Natural killer cell (primary cell): ENCODE measurements at regions not wholly inside any gene's neighbourhood (a gene's known extent, or its start where the extent isn't known, plus 50 kb on each side); places are given as distances from the start of the nearest gene placed in this dataset.

Experiments used
- ATAC-seq, 3 donors: fragments of 150-1000 bp in 2 of 3; fragments of 200-7000 bp in 1 of 3; cut with Tn5 transposase; 1 replicate in 1 of 3; 2 replicates in 2 of 3; pipeline ENCODE4 v1.10.0; 2021; ENCODE audit warnings: mild to moderate bottlenecking in 2 of 3, moderate library complexity in 2 of 3
- DNase-seq, 2 donors: peaks; one replicate each; pipeline versions ENCODE4 v3.0.0 to v3.0.0-alpha.2; 2013 to 2021; ENCODE audit warnings: mixed read lengths in 1 of 2
- H3K27ac ChIP-seq: one replicate; pipeline ENCODE4 v1.5.1; 2013; ENCODE audit warnings: mild to moderate bottlenecking, low read length
- H3K27me3 ChIP-seq: one replicate; pipeline ENCODE4 v1.6.1; 2013; ENCODE audit warnings: low read length; ENCODE audit not compliant: control insufficient read depth, insufficient read depth
- H3K36me3 ChIP-seq: one replicate; pipeline ENCODE4 v1.6.1; 2013; ENCODE audit warnings: low read length; ENCODE audit not compliant: control insufficient read depth, insufficient read depth
- H3K4me1 ChIP-seq: one replicate; pipeline ENCODE4 v1.6.1; 2013; ENCODE audit warnings: low read length; ENCODE audit not compliant: control insufficient read depth, insufficient read depth
- H3K4me3 ChIP-seq: one replicate; pipeline ENCODE4 v1.5.1; 2013; ENCODE audit warnings: low read length
- H3K9me3 ChIP-seq: one replicate; pipeline ENCODE4 v1.6.1; 2013; ENCODE audit warnings: low read length; ENCODE audit not compliant: control insufficient read depth, insufficient read depth
- H3K27ac Mint-ChIP-seq, 2 donors: one replicate each; pipeline ENCODE4 v1.8.0; 2022; ENCODE audit warnings: mild to moderate bottlenecking in 2 of 2, mixed read lengths in 2 of 2, moderate library complexity in 1 of 2
- H3K27me3 Mint-ChIP-seq, 2 donors: one replicate each; pipeline ENCODE4 v1.8.0; 2022; ENCODE audit warnings: low read depth in 2 of 2, mixed read lengths in 2 of 2
- H3K36me3 Mint-ChIP-seq: one replicate; pipeline ENCODE4 v1.8.0; 2022; ENCODE audit warnings: mixed read lengths
- H3K4me1 Mint-ChIP-seq, 2 donors: one replicate each; pipeline ENCODE4 v1.8.0; 2022; ENCODE audit warnings: mixed read lengths in 2 of 2
- H3K4me3 Mint-ChIP-seq: one replicate; pipeline ENCODE4 v1.8.0; 2022; ENCODE audit warnings: mild to moderate bottlenecking, moderate library complexity, mixed read lengths
- H3K9me3 Mint-ChIP-seq, 2 donors: one replicate each; pipeline ENCODE4 v1.8.0; 2022; ENCODE audit warnings: mixed read lengths in 2 of 2
- CTCF ChIP-seq: fragments of 200-600 bp; IDR thresholded peaks from one replicate; pipeline ENCODE4 v1.8.0; 2022; ENCODE audit warnings: antibody characterized with exemption
- WGBS: methylation state at CpG from one replicate; pipeline ENCODE4 v1.1.7; 2013; ENCODE audit warnings: missing lambda C conversion rate; ENCODE audit not compliant: insufficient coverage; 5-methylcytosine and 5-hydroxymethylcytosine counted together
- intact Hi-C: fragments of 100-400 bp; cut with micrococcal nuclease; formaldehyde crosslinking; loops from one replicate; pipeline ENCODE4 v1.14.2; 2022

DNA sequence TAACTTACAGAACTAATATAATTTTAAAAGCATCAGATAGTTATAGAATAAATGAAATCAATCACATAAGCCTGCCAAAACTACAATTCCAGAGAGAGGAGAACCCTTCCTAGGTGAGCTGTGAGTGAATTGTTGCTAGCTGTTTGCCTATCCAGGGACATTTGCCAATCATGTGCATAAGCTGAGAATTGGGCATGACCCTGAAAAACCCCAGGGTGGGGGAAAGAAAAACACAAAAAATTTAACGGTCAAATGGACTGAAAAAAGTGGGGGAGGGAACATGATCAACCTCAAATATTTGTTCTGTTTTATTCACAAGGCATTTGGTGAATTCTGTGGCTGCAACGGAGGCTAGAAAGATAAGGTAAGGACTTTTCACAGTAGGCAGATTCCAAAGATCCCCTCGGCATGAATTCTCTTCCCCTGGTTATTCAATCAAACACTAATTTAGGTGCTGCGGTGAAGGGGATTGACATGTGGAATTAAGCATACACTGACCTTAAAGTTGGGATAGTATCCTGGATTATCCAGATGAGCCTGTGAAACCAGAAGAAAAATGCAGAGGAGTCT is 203.9 kb upstream of the RGPD4 start:
- DNase-seq (no peak), ATAC-seq (no peak)
- Histone ChIP-seq H3K9me3 (peaks cover 4% of the 10 kb centered on the region), H3K4me1 (no peaks in the 10 kb centered on the region), H3K4me3 (no peak overlapping the region), H3K27me3 (no peaks in the 10 kb centered on the region), H3K27ac (no peak overlapping the region), H3K36me3 (no peaks in the 10 kb centered on the region)
- Mint-ChIP-seq H3K27ac (no peak overlapping the region), H3K36me3 (no peaks in the 10 kb centered on the region), H3K9me3 (peaks cover 0 to 11% of the 10 kb centered on the region in 2 donors), H3K27me3 (no peaks in the 10 kb centered on the region), H3K4me1 (no peaks in the 10 kb centered on the region), H3K4me3 (no peak overlapping the region)
- intact Hi-C loops, result no loop called here
- WGBS, result 90% methylated on average over 4 of the region's 4 CpGs
- no peak for TF ChIP-seq CTCF

- Histone ChIP-seq H3K27me3 (no peaks in the 10 kb centered on the region), H3K4me3 (no peak overlapping the region), H3K36me3 (no peaks in the 10 kb centered on the region), H3K9me3 (peaks cover 4% of the 10 kb centered on the region), H3K4me1 (no peaks in the 10 kb centered on the region), H3K27ac (no peak overlapping the region)
- no peak overlapping the region for H3K4me3 Mint-ChIP-seq
- no peaks in the 10 kb centered on the region for H3K36me3 Mint-ChIP-seq
- TF ChIP-seq CTCF, result no peak
- intact Hi-C loops, result no loop called here
- H3K9me3 Mint-ChIP-seq, result peaks cover 9 to 16% of the 10 kb centered on the region in 2 donors
- ATAC-seq, result no peak
- H3K27ac Mint-ChIP-seq, result no peak overlapping the region
- no peaks in the 10 kb centered on the region for H3K27me3 Mint-ChIP-seq
- no peaks in the 10 kb centered on the region for H3K4me1 Mint-ChIP-seq
- DNase-seq, result no peak
Measured at GRCh38 chr2:107625982-107626381, 200.7 kb upstream of the RGPD4 start.

GRCh38 chr2:107627164-107627563 is 199.5 kb upstream of the RGPD4 start:
- H3K4me3 Mint-ChIP-seq, result no peak overlapping the region
- H3K4me3 ChIP-seq, result no peak overlapping the region
- no peaks in the 10 kb centered on the region for H3K27me3 Mint-ChIP-seq
- no CpG with 5 or more reads among the region's 1 CpG for WGBS
- no peak overlapping the region for H3K27ac Mint-ChIP-seq
- intact Hi-C loops, result no loop called here
- ATAC-seq (no peak), DNase-seq (no peak)
- H3K27ac ChIP-seq, result no peak overlapping the region
- H3K36me3 ChIP-seq, result no peaks in the 10 kb centered on the region
- no peaks in the 10 kb centered on the region for H3K4me1 ChIP-seq
- no peak for TF ChIP-seq CTCF
- no peaks in the 10 kb centered on the region for H3K4me1 Mint-ChIP-seq
- peaks cover 4% of the 10 kb centered on the region for H3K9me3 ChIP-seq
- peaks cover 9 to 14% of the 10 kb centered on the region in 2 donors for H3K9me3 Mint-ChIP-seq
- no peaks in the 10 kb centered on the region for H3K36me3 Mint-ChIP-seq
- no peaks in the 10 kb centered on the region for H3K27me3 ChIP-seq

- intact Hi-C loops, result no loop called here
- H3K4me3 ChIP-seq, result no peak overlapping the region
- H3K27ac ChIP-seq, result no peak overlapping the region
- WGBS, result no CpG with 5 or more reads among the region's 3 CpGs
- H3K4me1 ChIP-seq, result no peaks in the 10 kb centered on the region
- Mint-ChIP-seq H3K4me3 (no peak overlapping the region), H3K4me1 (no peaks in the 10 kb centered on the region), H3K9me3 (peaks cover 13 to 16% of the 10 kb centered on the region in 2 donors), H3K36me3 (no peaks in the 10 kb centered on the region), H3K27me3 (no peaks in the 10 kb centered on the region), H3K27ac (no peak overlapping the region)
- no peaks in the 10 kb centered on the region for H3K27me3 ChIP-seq
- H3K9me3 ChIP-seq, result peaks cover 4% of the 10 kb centered on the region
- no peak for TF ChIP-seq CTCF
- ATAC-seq (no peak), DNase-seq (no peak)
- H3K36me3 ChIP-seq, result no peaks in the 10 kb centered on the region
Measured at GRCh38 chr2:107627926-107628325, 198.8 kb upstream of the RGPD4 start.
